Activated naive CD4-positive, alpha-beta T cell treated with Interleukin-2 at 50 U/mL for 16 hours (primary cell): ENCODE measurements at regions not wholly inside any gene's neighbourhood (a gene's known extent, or its start where the extent isn't known, plus 50 kb on each side); places are given as distances from the start of the nearest gene placed in this dataset.

Source experiments
- DNase-seq: peaks from one replicate; pipeline ENCODE4 v3.0.0-alpha.2; 2020

DNA sequence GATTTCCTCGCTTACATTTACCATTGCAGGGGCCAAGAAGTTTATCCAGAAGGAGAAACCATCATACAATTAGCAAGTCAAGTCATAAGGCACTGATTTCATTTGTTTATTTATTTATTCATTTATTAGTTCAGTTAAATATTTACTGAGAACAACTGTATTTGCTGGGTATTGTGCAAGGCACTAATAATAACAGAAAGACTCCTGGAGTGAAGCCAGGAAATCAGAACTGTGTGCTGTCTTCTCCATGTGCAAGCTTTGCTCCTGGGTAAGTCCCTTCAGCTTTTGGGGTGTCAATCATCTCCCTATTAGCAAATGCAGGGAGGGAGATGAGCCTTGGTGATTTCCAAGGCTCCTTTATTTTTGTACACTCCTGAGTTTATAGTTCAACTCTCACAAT is 341.6 kb upstream of the MEIS1 start:
- no peak for DNase-seq

DNA sequence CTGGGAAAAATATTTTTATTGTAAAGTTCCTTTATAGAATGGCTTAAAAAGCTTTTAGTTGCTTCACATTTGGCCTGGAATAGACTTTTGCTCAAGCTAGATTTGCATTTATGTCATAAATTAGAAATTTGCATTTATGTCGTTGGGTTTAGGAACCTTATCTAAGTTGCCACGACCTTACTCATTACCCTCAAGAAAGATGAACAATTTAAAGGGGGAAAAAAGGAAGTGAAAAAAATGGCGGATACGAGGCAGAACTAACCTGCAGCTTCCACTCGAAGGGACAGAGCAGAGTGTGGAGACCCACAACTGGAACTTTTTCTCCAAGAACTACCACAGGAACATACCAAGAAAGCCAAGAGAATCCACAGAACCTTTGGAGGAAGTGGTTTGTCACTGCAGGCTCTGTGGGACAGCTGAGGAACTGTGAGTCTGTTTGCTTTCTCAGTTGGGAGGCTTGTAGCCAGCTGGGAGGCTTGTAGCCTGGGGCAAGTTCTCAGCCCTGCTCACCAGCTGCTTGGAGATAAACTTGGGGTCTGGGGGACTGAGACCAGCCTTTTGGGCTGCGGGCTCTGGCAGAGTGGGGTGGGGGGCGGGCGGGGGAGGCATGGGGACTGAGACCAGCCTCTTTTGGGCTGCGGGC is 349.9 kb upstream of the MEIS1 start:
- DNase-seq: no peak

DNA sequence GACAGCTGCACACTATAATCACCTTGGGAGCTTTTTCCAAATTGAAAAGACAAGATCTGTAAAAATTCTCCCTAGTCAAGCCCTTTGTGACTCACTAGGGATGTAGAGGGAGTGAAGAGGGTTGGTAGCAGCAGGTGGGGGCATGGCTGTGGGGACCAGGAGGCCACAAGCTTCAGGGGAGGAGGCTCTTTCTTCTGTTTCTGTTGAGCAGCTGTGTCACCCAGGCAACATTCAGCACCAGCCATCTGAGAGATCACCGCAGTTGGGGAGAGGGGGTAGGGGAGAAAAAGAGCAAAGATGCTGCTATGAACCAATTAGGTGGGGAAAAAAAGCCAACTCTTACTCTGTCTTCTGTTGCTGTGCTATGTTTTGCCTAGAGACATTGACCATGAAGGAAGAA is 352.3 kb upstream of the MEIS1 start:
- no peak for DNase-seq

DNA sequence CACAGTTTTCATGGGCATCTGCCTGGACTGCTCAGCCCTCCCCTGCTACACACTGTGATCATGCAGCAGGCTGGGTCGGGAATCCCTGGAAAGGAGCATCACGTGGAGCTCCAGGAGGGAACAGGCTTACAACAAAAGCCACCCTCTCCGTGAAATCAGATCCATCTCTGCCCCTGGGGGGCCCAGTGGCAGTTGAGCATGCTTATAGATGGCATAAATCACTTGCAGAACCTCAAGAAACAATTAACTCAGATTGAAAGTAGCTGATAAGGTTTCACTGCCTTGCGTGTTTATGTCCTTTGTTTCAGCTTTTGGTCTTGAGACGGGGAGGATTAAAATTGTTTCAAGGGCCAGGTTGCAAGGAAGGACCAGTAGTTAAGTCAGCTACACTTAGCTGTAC is 354.8 kb upstream of the MEIS1 start:
- DNase-seq: no peak

DNA sequence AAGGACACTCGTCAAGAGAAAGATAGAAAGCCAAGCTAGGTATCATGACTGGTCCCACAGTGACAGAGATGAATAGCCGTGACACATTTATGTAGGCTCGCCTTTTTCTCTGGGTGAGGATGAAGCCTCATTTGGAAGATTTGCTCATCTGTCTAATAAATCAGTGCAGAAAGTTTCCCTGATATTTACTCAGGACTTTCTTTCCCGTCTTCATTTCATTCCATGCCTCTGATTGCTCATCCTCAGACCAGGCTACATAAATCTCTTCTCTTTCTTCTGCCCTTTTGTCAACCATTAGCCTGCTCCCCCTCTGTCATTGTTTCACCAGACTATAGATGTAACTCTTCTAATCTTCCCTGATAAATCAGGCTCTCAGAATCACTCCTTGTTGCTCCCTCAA is 361.8 kb upstream of the MEIS1 start:
- no peak for DNase-seq

DNA sequence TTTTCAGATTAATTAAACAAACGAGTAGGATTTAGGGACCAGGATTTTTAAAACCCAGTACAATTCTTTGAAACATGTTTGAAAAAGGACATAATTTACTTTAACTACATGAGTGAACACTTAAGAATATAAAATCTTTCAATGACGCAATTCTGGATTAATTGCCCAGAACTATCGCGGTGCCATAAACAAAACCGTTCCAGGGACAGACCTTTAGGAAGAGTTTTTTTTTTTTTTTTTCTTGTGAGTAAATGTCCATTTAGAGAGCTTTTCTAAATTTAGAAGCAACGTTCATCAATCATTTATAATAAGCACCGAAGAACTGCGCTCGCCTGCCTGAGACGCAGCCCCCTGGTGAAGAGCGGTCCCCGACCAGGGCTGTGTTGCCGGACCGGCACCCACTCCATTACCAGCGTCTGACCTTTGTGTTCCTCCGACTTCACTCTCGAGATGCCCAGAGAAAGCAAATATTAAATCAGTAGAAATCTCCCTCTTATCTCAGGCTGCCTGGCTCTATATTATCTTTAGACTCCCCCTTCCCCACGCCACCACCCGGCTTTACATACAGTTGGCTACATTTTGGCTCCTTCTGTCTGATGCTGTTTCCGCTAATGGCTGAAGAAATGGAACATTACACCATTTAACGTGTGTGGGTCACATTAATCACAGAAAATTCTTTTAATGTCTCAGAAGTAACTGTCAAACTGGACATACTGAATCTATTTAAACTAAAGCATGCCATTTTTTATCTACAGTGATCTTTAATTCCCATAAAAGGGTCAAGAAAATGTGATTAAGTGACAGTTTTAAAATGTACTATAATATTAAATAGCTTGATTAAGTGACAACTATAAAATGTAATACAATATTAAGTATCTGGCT is 364.0 kb upstream of the MEIS1 start:
- no peak for DNase-seq

DNA sequence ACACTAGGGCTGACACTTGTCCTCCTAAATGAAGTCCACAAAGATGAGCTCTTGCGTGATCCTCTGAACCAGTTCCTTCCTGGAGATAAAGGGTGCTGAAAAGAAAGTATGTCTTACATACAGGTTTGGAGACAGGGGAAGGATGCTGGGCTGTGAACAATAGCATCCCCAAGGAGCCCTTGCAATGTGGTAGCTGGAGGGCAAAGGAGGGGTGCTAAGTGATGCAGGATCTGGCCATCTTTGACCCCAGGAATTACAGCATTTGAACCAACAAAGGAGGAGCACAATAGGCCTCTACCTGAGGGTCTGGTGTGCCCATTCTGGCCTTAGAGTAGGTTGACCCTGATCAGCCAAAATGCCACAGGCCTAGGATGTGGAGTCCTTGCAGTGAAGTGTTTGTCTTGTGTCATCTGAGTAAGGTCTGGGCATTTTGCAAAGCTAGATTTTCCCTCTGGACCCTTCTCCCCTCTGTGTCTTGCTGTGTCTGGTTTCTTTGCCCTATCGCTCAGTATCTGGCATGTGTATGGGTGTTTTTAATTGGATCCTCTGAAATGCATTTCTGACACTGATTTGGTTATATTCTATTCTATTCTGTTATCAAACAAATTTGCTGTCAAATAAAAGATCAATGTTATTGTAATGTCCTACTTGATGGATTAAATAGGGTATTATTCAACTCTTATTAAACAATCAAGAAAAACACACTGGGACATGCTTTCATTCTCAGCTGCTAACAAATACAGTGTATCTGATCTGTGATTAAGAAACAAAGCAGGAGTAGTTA is 364.8 kb upstream of the MEIS1 start:
- no peak for DNase-seq

DNA sequence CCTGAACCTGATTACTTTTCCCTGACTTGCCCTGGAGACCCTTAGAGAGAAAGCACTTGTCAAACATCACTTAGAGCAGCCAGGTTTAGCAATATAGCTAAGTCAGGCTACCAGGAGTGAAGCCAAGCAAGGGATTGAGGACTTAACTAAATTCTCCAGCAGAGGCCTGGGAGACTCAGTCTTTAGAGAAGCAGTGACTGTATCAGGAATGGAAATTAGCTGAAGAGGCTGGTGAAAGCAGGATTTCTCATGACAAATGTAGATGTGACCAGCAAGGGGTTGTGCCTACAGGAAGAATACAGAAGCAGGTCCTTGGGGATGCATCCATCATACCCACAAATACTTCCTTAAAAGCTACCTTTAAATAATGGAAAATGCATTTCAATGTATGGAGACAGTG is 368.9 kb upstream of the MEIS1 start:
- DNase-seq: no peak

DNA sequence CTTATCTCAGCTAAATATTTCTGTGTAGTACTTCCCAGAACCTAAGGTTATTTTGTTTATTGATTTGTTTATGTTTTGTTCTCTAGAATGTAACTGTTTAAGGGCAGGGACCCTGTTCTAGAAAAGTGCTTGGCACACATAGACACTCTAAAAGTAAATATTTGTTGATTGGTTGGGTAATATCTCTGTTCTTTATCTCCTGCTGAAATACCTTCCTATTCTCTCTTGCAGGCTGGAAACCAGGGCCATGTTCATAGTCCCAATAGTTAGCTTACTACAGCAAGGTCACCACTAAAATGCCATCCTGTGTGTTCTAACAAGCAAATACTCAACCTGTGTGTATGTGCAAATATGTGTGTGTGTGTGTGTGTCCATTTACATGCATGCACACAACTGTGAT is 375.6 kb upstream of the MEIS1 start:
- DNase-seq: no peak

DNA sequence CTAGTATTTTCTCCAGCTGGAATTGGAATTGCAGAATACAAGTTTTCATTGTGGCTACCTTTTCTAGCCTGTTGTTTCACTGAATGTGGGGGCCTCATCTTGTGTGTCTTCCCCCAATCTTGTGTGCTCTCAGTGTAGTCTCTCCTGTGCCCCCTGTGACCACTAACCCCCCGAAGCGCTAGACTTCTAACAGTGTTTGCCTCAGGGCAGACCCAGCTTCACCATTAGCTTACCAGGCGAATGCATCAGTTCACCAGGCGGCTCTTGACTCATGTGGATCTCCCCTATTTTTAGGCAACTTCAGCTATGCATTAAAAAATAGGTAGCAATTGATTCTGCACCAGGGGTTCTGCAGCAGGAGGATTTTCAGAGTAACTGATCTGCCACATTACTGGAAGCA is 376.2 kb upstream of the MEIS1 start:
- DNase-seq: no peak

DNA sequence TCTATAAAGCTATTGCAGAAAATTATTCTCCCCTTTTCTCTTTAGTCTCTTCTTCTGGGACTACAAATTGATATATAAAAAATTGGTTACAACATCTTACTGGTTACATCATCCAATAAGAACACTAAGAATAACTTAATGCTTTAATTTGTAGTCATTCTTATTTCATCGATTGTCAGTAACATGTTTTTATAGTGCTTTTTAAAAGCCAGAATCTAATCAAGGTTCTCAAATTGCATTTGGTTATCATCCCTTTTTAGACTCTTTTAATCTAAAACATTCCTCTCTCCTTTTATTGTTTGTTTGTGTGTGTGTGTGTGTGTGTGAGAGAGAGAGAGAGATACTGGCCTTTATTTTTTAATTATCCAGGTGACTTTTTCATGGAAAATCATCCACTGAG is 377.1 kb upstream of the MEIS1 start:
- DNase-seq: no peak

DNA sequence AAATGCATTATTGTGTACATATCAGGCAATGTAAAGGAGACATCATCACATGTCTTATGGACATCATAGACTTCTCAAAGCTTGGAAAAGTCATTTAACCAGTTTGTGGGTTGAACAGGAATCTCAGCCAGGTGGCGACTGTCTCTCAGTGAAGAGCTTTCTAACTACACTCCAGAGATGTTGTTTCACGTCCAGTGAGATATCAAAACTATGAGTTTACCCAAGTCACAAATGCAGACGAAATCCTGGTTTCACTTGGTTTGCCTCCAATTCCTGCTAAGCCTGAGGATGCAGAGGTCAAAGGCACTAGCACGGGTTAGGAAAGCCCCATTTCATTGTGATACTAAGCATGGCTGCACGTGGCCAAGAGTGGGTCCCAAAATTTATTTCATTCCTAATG is 384.5 kb upstream of the MEIS1 start:
- no peak for DNase-seq

DNA sequence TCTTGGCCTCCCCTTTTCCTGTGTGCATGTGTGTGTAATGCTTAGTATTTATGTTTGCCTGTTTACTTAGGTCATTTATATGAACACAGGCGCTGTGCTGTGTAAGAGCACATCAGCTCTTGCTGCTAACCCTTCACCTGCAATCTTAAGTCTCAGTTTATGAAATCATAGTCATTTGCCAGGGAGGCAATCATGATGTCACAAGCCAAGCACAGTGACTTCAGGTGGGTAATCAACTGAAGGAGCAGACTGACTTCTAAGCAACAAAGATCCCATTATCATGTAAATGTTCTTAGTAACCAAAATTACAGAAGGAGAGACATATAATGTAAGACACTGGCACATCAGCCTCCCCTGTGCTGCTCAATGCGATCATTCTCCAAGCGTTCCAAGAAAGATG is 386.3 kb upstream of the MEIS1 start:
- DNase-seq: no peak

DNA sequence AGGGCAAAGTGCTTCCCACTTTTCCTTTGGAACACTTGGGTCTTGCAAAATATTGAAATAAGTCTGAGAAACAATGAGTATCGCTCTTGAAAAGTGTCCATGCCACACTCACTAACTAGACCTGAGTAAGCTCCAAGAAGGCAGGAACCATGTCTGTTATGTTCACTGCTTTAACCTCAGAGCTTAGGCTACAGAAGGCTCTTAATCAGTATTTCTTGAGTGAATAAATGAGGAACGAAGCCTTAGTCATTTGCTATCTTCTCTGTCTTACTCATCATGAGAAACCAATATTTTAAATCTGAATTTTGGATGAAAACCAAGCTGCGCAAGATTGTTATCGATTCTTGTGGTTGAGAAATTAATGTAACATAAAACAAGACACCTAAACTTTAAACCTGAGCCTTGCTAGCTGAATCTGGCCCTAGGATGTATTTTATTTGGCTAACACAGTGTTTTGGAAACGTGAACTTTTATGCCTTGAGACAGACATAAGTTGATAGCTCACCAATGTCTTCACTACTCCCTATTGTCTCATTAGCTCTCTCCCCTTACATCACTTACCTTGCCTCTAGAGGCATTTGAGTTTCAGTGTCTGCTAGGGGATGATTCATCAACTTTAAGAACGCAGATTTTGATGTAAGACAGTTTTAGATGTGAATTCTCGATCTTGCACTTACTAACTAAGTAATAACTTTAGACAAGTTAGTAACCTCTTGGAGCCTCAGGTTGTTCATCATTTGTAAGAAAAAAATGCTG is 392.8 kb upstream of the MEIS1 start:
- no peak for DNase-seq

DNA sequence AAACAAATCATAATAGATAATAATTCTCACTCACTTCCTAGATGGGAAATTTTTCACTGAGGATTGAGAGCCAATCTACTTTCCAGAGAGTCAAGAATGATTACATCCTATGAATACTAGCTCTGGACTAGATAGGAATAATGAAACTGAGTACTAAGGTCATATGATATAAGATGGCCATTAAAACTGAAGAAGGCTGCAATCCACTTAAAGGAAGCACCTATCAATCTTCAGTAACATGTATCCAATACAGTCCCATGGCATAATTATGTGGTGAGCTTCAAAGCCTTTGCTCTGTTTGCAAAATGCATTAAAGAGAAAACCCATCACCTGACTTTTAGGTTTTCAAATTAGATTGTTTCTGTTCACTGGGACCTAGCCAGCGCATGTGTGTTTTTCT is 398.0 kb upstream of the MEIS1 start:
- no peak for DNase-seq

DNA sequence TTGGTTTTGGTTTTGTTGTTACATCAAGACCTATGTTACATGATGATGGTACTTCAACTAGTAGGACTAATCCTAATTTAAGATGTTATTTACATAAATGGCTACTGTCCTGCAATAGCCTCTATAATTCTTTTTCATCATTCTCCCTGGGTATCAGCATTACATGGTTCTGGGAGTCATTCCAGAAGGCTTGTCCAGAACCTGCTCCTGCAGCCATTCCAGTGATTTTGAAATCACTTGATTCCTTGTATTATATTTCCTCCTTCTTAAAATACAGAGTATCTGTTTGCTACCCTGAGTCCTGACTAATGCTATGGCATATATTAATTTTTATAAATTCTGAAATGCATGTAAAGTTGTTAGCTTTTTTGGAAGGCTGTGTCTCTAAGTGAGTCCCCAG is 400.5 kb upstream of the MEIS1 start:
- DNase-seq: no peak

DNA sequence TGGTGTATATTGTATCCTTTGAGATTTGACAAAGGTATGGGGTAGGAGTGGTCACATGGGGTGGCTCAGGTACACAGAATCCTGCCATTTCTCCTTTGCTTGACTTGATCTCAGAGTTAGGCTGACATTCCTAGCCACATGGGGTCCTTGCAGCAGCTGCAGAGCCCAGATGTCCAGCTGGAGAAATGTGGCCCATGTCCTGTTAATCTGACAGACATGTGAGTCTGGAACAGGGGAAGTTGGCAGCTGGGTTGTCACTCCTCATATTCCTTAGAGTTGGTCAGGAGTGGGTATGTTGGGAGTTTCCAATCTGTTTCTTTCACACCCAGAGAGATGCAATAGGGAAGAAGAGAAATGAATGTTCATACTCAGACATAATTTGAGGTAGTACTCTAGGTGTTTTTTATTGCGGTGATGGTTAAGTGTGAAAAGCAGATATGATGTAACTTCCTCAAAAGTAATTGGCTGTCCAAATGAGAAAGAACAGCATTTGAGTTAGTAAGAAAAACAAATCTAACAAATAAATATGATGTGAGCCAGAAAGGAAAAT is 402.6 kb upstream of the MEIS1 start:
- no peak for DNase-seq

DNA sequence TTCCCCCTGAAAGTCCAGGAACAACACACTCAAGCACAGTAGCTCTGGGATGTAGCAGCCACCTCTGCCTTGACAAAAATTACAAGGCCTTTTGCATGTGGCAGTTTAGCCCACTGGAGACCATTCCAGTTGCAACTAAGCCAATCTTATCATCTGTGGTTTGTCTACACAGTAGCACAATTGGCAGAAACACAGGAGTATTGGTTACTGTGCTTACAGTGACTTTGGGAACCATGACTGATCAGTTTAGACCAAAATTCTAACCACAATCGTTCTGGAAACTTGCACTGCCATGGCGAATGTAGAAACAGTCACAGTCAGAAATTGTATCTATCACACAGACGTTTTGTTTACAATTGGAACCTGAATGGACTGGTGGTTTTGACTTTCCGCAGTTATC is 403.7 kb upstream of the MEIS1 start:
- DNase-seq: no peak

DNA sequence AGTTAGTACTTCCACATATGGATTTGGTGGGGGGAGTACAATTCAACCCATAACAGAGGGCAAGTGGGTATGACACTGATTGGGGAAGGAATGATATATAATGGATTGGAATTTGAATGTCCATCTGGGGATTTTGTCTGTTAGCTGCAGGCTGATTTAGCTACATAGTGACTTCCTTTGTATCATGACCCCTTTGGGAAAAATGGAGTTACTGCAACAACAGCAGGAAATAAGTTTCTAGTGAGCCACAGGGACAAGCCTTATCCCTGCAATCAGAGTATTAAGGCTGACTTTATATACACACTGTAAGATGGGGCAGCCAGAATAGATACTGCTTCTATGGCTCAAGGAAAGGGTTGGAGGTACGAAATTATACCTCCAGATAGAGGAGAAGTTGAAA is 404.4 kb upstream of the MEIS1 start:
- no peak for DNase-seq

DNA sequence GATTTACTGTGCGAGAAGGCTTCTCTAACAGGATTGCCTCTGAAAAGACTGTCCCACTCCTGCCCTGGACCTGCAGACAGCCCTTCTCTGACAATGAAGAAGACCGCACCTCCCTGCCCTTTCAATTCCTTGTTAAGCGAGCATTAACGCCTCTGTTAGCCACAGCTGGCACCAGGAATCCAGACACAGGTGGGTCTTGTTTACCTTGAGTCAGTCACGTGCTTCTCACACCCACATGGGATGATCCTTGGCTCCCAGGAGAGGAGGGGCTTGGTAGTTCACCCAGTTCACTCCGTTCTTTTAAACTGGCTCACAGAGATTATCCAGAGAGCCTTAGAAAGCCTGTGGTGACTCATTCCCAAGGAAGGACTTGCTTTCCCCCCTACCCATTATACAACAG is 410.5 kb upstream of the MEIS1 start:
- no peak for DNase-seq

DNA sequence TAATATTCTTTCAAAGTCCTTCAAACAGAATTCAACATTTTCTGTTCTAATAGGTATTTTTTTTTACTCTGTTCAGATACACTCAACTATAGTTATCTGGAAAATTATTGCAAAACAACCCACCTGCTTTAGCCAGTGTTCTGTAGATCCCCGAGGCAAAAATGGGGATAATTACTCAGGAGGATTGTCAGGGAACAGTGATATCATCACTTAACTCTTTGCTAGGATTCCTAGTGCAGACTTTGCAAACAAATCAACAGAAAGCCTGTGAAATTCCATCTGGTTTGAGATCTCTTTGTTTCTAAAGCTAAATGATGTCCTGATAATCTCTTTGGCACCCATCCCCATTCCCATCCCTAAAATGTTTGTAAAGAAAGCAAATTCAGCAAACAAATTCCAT is 413.6 kb upstream of the MEIS1 start:
- DNase-seq: no peak

DNA sequence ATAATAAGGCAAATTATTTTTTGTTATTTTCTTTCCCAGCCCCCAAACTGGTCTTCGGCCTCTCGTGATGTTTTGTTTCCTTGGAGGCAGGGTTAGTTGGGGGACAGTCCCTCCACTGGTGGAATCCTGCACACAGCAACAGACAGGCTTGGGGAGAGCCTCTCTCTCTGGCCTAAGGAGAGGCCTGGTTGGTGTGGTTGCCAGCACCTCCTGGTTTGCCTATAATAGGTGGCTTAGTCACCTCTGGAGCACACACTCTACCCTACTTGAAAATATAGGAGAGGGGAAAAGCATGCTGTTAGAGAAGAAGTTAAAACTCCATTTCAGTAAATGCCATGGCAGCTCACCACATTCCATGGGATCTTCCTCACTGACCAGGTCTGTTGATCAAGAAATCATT is 417.2 kb upstream of the MEIS1 start:
- DNase-seq: no peak

DNA sequence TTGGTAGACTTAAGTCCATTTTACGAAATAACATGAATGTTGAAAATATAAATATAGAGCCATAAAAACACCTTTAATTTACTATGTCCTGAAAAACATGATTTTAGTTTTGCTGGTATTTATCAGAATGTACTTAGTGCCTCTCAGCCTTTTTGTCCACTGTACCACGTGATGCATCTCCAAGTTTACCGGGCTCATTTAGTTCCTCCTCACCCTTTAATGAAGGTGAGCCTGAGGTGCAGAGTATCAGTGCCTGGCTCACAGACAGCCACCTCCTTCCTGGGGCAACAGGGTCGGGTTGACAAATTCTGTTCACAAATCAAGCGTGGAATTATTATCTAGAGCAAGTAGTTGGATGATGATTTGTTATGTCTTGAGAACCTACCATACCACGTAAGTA is 420.5 kb upstream of the MEIS1 start:
- no peak for DNase-seq
